SK-N-MC (cell line): ENCODE measurements at regions not wholly inside any gene's neighbourhood (a gene's known extent, or its start where the extent isn't known, plus 50 kb on each side); places are given as distances from the start of the nearest gene placed in this dataset.

Experiments
- EZH2 ChIP-seq: fragments of 200-600 bp; sonication (generic); IDR thresholded peaks from one replicate; pipeline ENCODE4 v1.6.1; 2017; ENCODE audit warnings: antibody characterized with exemption
- POLR2AphosphoS5 ChIP-seq: IDR thresholded peaks from 2 replicates; pipeline ENCODE4 v1.6.1; 2012; ENCODE audit warnings: mild to moderate bottlenecking, low read depth, low read length, borderline replicate concordance

DNA sequence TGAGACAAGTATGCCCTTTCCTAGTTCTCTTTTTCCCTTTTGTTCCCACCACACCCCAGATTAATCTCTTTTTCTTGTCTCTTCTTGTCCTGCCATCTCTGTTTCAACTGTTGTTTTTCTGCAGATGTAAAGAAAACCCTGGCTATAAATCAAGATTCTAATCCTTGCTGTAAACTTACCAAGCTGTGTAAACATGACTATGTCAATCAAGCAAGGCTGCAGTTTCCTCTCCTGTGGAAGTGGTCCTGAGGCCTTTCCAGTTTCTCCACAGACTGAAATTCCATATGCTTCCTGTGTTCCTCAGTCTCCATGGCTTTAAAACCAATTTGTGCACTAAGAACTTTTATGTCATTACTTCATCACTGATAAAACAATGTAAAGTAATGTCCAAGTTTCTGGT lies 288.8 kb upstream of the PIK3C3 start:
- TF ChIP-seq EZH2 (no peak), POLR2AphosphoS5 (no peak)
